ENCODE measurements at regions not wholly inside any gene's neighbourhood (a gene's known extent, or its start where the extent isn't known, plus 50 kb on each side); places are given as distances from the start of the nearest gene placed in this dataset.

DNA sequence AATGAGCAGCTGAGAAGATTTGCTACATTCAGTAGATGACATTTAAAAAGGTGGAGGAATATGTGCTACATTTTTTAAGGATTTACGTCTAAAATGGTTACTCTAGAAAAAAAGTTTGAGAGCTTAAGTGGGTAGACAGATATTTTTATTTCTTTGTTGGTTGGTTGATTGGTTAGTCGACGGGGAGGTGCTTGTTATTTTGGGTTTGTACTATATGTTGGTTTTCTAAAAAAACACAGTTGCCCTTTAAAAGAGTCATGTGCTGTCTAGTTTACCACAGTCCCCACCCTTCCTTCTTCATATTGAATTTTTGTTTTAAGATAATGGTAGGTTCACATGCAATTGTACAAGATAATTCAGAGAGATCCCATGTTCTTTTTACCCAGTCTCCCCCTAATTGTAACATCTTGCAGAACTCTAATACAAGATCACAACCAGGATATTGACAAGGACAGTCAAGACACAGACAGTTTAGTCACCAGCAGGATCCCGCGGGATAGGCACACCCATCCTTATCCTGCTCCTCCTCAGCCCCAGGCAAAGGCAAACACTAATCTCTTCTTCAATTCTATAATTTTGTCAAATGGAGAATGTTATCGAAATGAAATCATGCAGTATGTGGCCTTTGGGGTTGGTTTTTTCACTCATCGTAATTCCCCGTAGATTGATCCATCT, 171.4 kb downstream of the FOXO1 start:
- CTCF ChIA-PET, result no interaction called here
- TF ChIP-seq BHLHE40 (IDR thresholded peaks at IDR 0.05; ENCODE audit: borderline replicate concordance) (no peak), ELF4 (IDR thresholded peaks at IDR 0.05) (no peak), NFRKB (IDR thresholded peaks at IDR 0.05) (no peak), SP1 (IDR thresholded peaks at IDR 0.05) (no peak), TARDBP (IDR thresholded peaks at IDR 0.05) (no peak), ZNF384 (IDR thresholded peaks at IDR 0.05) (no peak), FOXK2 (IDR thresholded peaks at IDR 0.05) (no peak), FOXA1 (IDR thresholded peaks at IDR 0.05) (no peak), L3MBTL2 (conservative IDR thresholded peaks at IDR 0.05) (no peak), ARNT (IDR thresholded peaks at IDR 0.05) (no peak)
- POLR2A ChIA-PET, result no interaction called here
- DNase-seq (ENCODE audit: extremely low spot score), result no peak

DNA sequence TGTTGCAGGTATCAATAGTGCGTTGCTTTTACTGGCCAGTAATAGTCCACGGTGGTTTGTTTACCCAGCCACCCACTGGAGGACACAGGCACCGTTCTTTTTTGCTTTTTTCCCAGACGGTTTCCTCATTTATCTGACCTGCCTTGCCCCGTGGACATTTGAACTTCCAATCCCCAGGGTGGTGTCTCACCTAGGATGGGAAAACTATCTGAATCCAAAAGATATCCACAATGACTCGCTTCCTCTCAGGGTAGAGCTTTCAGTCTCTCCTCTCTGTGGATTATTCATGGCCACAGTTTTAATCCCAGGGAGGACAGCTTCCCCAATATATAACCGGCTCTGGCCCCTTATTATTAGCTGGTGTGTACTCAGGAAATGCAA, 170.8 kb downstream of the FOXO1 start:
- ChIA-PET CTCF (no interaction called here), POLR2A (no interaction called here)
- DNase-seq (ENCODE audit: extremely low spot score), result no peak
- TF ChIP-seq ZNF384 (IDR thresholded peaks at IDR 0.05), result no peak
- TF ChIP-seq ELF4 (IDR thresholded peaks at IDR 0.05), result no peak
- TF ChIP-seq SP1 (IDR thresholded peaks at IDR 0.05), result no peak
- TF ChIP-seq NFRKB (IDR thresholded peaks at IDR 0.05), result no peak
- TF ChIP-seq LEF1 (IDR thresholded peaks at IDR 0.05; ENCODE audit: borderline replicate concordance), result no peak
- no peak for TF ChIP-seq FOXA1 (IDR thresholded peaks at IDR 0.05)
- no peak for TF ChIP-seq FOXM1 (IDR thresholded peaks at IDR 0.05; ENCODE audit: borderline replicate concordance)
- TF ChIP-seq SUZ12 (IDR thresholded peaks at IDR 0.05), result no peak

DNA sequence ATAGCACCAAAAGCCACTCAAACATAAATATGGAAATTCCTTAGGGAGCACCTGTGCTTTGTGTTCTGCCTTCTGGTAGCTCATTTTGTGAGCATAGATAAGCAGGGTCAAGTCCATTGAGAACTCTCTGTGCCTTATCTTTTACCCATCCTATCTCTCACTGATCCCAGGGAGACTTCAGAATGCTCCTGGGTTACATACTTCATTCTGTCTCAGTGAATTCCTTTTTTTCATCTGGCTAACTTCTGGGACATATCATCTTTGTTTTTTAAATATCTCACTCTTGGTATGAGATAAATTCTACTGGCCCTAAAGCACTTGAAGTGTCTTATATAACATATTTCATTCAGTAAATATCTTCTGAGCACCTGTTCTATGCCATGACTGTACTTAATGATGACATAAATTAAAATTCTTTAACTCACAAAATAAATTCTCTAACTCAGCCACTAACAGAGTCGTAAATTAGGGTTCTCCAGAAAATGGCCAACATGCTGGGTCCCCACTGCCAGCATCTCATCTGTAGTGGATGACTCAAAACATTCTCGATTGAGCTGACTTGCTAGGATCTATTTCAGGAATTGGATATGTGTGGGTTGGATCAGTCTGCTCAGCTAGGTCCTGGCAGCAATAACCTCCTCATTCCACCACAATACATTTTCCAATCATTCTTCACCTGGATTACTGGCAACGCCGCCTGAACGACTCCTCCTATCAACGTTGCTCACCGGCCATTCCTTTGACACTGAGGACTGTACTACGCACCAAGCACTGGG, 170.2 kb downstream of the FOXO1 start:
- ChIA-PET CTCF (no interaction called here), POLR2A (no interaction called here)
- DNase-seq (ENCODE audit: extremely low spot score), result no peak
- no peak for TF ChIP-seq FOXK2 (IDR thresholded peaks at IDR 0.05)
- TF ChIP-seq FOXM1 (IDR thresholded peaks at IDR 0.05; ENCODE audit: borderline replicate concordance), result no peak
- TF ChIP-seq FOXA1 (IDR thresholded peaks at IDR 0.05), result no peak
- no peak for TF ChIP-seq ELF4 (IDR thresholded peaks at IDR 0.05)
- TF ChIP-seq NFRKB (IDR thresholded peaks at IDR 0.05), result no peak
- no peak for TF ChIP-seq LEF1 (IDR thresholded peaks at IDR 0.05; ENCODE audit: borderline replicate concordance)
- TF ChIP-seq TARDBP (IDR thresholded peaks at IDR 0.05), result no peak
- TF ChIP-seq SP1 (IDR thresholded peaks at IDR 0.05), result no peak
- no peak for TF ChIP-seq L3MBTL2 (conservative IDR thresholded peaks at IDR 0.05)
- no peak for TF ChIP-seq ZNF384 (IDR thresholded peaks at IDR 0.05)
- TF ChIP-seq, protein P1, sequence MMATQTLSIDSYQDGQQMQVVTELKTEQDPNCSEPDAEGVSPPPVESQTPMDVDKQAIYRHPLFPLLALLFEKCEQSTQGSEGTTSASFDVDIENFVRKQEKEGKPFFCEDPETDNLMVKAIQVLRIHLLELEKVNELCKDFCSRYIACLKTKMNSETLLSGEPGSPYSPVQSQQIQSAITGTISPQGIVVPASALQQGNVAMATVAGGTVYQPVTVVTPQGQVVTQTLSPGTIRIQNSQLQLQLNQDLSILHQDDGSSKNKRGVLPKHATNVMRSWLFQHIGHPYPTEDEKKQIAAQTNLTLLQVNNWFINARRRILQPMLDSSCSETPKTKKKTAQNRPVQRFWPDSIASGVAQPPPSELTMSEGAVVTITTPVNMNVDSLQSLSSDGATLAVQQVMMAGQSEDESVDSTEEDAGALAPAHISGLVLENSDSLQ (IDR thresholded peaks at IDR 0.05), result no peak

DNA sequence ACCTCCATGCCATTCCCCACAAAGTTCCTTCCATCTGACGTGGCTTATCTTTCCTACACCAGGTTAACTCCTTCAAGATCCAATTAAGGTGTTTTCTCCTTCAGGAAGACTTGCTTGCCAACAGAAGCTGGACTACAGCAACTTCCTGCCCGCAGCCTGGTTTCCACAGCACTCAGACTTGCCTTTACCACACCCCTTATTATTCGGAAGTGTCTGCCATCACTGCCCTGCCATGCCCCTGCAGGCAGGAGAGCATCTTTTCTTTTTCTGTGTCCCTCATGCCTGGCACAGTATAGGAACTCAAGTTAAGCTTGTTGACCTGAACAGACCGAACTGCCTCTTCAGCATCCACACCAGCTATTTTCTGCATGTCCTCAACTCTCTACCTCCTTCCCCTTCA, 168.0 kb downstream of the FOXO1 start:
- TF ChIP-seq BHLHE40 (IDR thresholded peaks at IDR 0.05; ENCODE audit: borderline replicate concordance) (no peak), ZNF384 (IDR thresholded peaks at IDR 0.05) (no peak), HDGF (IDR thresholded peaks at IDR 0.05; ENCODE audit: borderline replicate concordance) (no peak)
- POLR2A ChIA-PET, result no interaction called here
- DNase-seq (ENCODE audit: extremely low spot score), result no peak
- CTCF ChIA-PET, result no interaction called here

DNA sequence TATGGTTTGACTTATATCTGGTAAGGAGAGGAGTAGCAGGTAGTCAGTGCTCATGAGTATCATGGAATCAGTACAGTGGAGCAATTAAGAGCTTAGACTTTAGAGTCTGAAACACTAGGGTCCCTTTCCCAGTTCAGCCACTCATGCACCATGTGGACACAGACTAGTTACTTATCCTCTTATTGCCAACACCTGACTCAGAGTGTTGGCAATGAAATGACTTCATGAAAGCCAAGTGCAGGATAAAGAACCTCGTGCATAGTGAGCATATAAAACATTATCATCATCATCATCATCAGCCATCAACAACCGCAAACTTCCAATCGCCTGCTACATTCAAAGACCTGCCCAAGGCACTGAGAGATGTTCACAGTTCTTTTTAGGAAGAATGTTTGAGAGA, 164.2 kb downstream of the FOXO1 start:
- POLR2A ChIA-PET, result no interaction called here
- no peak for DNase-seq (ENCODE audit: extremely low spot score)
- TF ChIP-seq BHLHE40 (IDR thresholded peaks at IDR 0.05; ENCODE audit: borderline replicate concordance), result no peak
- CTCF ChIA-PET, result no interaction called here

DNA sequence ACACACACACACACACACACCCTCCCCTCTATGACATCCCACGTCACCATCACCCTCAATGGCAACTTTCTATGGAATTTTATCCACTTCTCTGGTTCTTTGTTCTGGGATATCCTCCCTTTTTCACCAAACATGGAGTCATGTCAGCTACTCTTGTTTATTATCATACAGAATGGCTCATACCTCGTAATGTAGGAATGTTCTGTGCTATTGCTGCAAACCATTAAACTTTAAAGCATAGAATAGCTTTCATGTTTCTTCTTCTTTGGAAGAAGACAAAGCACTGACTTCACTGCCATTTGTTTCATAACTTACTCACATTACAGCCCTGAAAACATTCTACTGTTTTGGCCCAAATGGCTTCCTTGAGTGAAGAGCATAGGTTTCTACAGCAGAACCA, 163.4 kb downstream of the FOXO1 start:
- POLR2A ChIA-PET, result no interaction called here
- no peak for DNase-seq (ENCODE audit: extremely low spot score)
- CTCF ChIA-PET, result no interaction called here
- no peak for TF ChIP-seq FOXK2 (IDR thresholded peaks at IDR 0.05)
- no peak for TF ChIP-seq BHLHE40 (IDR thresholded peaks at IDR 0.05; ENCODE audit: borderline replicate concordance)
- no peak for TF ChIP-seq HDGF (IDR thresholded peaks at IDR 0.05; ENCODE audit: borderline replicate concordance)

DNA sequence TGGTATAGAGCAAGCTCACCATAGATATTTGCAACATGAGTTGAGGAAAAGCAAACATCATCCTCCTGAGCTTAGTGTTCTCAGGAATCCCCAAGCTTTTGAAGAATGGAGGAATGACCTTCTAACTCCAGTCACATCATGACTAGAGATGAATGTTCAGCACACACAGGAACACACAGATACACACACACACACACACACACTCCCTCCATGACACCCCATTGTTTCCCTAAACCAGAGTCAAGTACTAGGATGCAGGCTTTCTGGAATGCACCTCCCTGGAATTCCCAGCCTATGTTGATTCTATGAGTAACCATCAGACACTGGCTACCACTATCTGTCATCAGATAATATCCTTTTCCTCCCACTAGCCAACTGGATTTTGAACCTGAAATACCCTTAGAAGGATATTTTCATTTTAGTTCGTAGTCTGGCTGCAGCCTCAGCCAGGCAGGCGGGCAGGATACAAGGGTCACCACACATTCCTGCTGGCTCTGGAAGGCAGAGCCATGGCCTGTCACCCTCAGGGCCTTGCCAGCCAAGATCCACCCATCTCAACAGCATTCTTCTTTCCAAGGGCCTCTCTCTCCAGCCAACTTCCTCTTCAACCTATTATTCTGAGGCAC, 162.4 kb downstream of the FOXO1 start:
- no peak for TF ChIP-seq TARDBP (IDR thresholded peaks at IDR 0.05)
- TF ChIP-seq ARNT (IDR thresholded peaks at IDR 0.05), result no peak
- no peak for TF ChIP-seq FOXM1 (IDR thresholded peaks at IDR 0.05; ENCODE audit: borderline replicate concordance)
- TF ChIP-seq L3MBTL2 (conservative IDR thresholded peaks at IDR 0.05), result no peak
- no peak for TF ChIP-seq LEF1 (IDR thresholded peaks at IDR 0.05; ENCODE audit: borderline replicate concordance)
- no peak for TF ChIP-seq CTBP1 (IDR thresholded peaks at IDR 0.05; ENCODE audit: borderline replicate concordance)
- no peak for TF ChIP-seq SP1 (IDR thresholded peaks at IDR 0.05)
- no peak for TF ChIP-seq ELF4 (IDR thresholded peaks at IDR 0.05)
- TF ChIP-seq SUZ12 (IDR thresholded peaks at IDR 0.05), result no peak
- TF ChIP-seq BHLHE40 (IDR thresholded peaks at IDR 0.05; ENCODE audit: borderline replicate concordance), result no peak
- no peak for TF ChIP-seq FOXK2 (IDR thresholded peaks at IDR 0.05)
- TF ChIP-seq ZNF384 (IDR thresholded peaks at IDR 0.05), result no peak
- TF ChIP-seq, protein P1 (IDR thresholded peaks at IDR 0.05), result no peak
- no peak for TF ChIP-seq NFRKB (IDR thresholded peaks at IDR 0.05)
- no peak for TF ChIP-seq FOXA1 (IDR thresholded peaks at IDR 0.05)
- no peak for TF ChIP-seq HDGF (IDR thresholded peaks at IDR 0.05; ENCODE audit: borderline replicate concordance)
- ChIA-PET CTCF (interaction anchor here (0.6 kb wide), 1 partner anchor 64 kb away, joined by 4 read pairs; no protein-coding TSS in a partner anchor), POLR2A (no interaction called here)
- no peak for DNase-seq (ENCODE audit: extremely low spot score)
